T-helper 17 cell (primary cell): ENCODE measurements at regions not wholly inside any gene's neighbourhood (a gene's known extent, or its start where the extent isn't known, plus 50 kb on each side); places are given as distances from the start of the nearest gene placed in this dataset.
"Not testable (repeated sequence)": the region's sequence is repeated elsewhere in the genome, so short reads cannot be mapped to it uniquely, and the experiment has no call there.

Experiments
- ATAC-seq: fragments of 150-1000 bp; cut with Tn5 transposase; 2 replicates; pipeline ENCODE4 v1.10.0; 2021; ENCODE audit warnings: mild to moderate bottlenecking, moderate library complexity
- DNase-seq, 3 donors: peaks; one replicate each; pipeline versions ENCODE4 v3.0.0 to v3.0.0-alpha.2; 2020 to 2021
- H3K9me3 ChIP-seq: one replicate; pipeline ENCODE4 v1.7.0; 2013; ENCODE audit warnings: low read length, mild to moderate bottlenecking; ENCODE audit not compliant: control insufficient read depth, poor library complexity, severe bottlenecking
- H3K27ac Mint-ChIP-seq: one replicate; pipeline ENCODE4 v1.8.0; 2022; ENCODE audit warnings: mild to moderate bottlenecking, moderate library complexity, mixed read lengths
- H3K27me3 Mint-ChIP-seq: one replicate; pipeline ENCODE4 v1.8.0; 2022; ENCODE audit warnings: mixed read lengths
- H3K36me3 Mint-ChIP-seq: one replicate; pipeline ENCODE4 v1.8.0; 2022; ENCODE audit warnings: low read depth, mixed read lengths
- H3K4me1 Mint-ChIP-seq: one replicate; pipeline ENCODE4 v1.8.0; 2022; ENCODE audit warnings: mild to moderate bottlenecking, mixed read lengths
- H3K4me3 Mint-ChIP-seq: one replicate; pipeline ENCODE4 v1.8.0; 2022; ENCODE audit warnings: mild to moderate bottlenecking, moderate library complexity, mixed read lengths

DNA sequence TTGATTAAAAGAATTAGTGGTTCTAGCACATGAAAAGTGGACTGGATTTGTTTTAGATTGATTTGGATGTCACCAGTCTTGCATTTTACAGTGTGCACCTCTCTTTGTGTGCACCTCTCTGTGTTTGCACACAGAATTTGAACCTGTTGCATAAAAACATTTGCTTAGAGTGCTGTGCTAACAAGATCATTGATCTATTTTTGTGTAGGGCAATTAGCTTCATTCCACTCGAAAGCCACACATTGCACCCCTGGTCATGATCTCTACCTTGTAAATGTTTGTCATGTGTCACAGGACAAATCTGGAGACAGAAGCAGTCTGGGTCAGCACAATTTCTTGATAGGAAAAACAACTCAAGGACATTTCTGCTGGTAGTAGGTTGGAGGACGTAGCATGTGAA lies 258.7 kb upstream of the LINC00305 start:
- H3K9me3 ChIP-seq, result no peaks in the 10 kb centered on the region
- H3K27me3 Mint-ChIP-seq, result no peaks in the 10 kb centered on the region
- no peak overlapping the region for H3K4me3 Mint-ChIP-seq
- ATAC-seq (no peak), DNase-seq (no peak)
- no peaks in the 10 kb centered on the region for H3K4me1 Mint-ChIP-seq
- no peaks in the 10 kb centered on the region for H3K36me3 Mint-ChIP-seq
- H3K27ac Mint-ChIP-seq, result no peak overlapping the region

DNA sequence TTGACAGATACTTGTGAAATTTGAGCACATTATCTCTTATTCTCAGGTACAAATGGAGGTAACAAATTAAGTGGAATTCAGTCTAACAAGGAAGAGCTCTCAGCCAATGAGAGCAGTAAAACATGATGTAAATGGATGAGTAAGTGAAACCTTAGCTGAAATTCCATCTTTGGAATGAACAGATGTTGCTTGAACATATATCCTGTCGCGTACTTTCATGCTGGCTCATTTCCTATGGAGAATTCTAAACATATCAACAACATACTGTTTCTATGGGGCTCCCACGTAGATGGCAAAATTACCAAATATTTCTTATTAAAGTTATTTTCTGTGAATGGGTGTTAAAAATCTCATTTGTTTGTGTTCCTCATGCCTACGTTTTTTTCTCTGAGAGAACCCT lies 256.3 kb upstream of the LINC00305 start:
- no peak for ATAC-seq
- no peak for DNase-seq
- H3K36me3 Mint-ChIP-seq, result no peaks in the 10 kb centered on the region
- H3K4me1 Mint-ChIP-seq, result no peaks in the 10 kb centered on the region
- no peaks in the 10 kb centered on the region for H3K27me3 Mint-ChIP-seq
- H3K9me3 ChIP-seq, result no peaks in the 10 kb centered on the region
- H3K4me3 Mint-ChIP-seq, result no peak overlapping the region
- H3K27ac Mint-ChIP-seq, result no peak overlapping the region

DNA sequence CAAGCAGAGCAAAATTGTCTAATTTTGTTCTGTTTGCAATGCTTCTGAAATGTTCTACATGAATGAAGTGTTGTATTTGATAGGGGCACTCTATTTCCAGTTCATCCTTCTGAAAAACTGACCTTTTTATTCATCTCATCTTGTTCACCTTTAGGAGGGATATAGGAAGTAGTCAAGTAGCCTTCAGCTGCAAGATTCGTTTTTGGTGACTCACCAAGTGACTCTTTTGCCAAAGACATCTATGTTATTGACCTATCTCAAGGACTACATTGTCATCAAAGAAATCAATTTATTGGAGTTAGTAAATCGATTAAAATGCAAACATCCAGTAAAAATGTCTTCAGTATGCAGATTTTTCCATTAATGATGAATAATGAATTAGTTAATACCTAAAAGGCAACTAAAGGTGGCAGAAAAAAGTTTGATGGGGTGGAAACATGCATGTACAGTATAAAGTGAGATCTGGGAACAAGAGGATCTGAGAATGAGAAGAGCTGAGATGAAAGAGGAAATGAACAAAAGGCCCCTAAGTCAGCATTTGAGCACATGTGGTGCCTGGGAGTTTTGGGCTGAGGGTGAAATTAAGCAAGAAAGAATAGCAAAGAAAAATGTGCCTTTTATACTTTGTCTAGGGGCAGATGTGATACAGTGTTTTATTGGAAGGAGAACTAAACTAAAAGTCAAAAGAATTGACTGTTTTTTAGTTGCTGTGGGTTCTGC lies 255.1 kb upstream of the LINC00305 start:
- Mint-ChIP-seq H3K27me3 (no peaks in the 10 kb centered on the region), H3K4me3 (no peak overlapping the region), H3K4me1 (no peaks in the 10 kb centered on the region), H3K36me3 (no peaks in the 10 kb centered on the region), H3K27ac (no peak overlapping the region)
- DNase-seq, result no peak
- no peaks in the 10 kb centered on the region for H3K9me3 ChIP-seq
- ATAC-seq, result no peak

DNA sequence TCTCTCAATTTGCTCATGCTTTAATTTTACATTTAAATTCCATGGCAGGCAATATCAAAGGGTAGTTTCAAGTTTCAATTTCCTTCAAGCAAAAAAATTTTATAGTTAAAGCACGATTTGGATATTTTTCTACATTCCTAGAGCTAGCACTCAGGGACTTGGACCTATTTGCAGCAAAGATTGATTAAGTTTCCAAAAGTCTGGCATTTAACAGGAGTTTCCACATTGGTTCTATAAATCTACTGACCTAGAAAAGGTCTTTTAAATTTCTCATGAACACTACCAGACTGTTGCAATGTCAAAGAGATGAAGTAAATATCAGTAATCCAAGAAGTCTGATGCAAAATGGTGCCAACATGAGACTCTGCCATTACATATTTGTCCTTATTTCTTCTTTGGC lies 253.7 kb upstream of the LINC00305 start:
- no peak overlapping the region for H3K27ac Mint-ChIP-seq
- no peaks in the 10 kb centered on the region for H3K9me3 ChIP-seq
- ATAC-seq (no peak), DNase-seq (no peak)
- H3K4me3 Mint-ChIP-seq, result no peak overlapping the region
- no peaks in the 10 kb centered on the region for H3K36me3 Mint-ChIP-seq
- H3K27me3 Mint-ChIP-seq, result no peaks in the 10 kb centered on the region
- H3K4me1 Mint-ChIP-seq, result no peaks in the 10 kb centered on the region

DNA sequence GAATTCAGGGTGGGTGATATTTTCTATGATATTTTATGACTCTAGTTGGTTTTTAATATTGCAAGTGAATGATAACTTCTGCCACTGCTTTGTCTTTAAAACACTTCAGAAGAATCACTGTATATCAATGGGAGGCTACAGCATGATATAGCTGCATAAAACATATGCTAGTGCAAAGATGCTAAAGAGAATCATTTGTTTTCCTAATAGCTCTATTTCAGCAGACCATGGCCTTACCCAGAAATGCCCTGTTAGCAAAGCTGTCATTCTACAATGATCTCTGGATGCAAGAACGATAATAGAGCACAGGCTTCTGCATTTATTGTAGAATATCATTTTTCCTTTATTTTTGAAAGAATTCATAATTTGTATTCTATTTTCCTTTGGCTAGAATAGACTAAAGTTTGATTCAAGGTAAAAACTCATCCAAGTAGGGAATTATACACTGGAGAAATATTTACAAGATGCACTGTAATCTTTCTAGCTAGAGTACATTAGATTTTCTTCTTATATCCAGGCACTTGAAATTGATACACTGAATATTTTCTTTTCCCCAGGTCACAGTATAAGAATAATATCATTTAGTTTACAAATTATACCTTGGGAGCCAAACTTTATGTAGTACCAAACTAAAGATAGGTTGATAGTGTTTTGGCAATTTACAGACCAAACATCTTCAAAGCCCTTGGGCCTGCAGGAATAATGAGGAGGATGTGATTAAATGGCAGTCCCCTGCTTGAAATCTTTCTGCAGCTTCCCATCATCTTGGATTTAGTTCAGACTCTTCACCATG lies 252.6 kb upstream of the LINC00305 start:
- no peak for DNase-seq
- Mint-ChIP-seq H3K27ac (no peak overlapping the region), H3K36me3 (no peaks in the 10 kb centered on the region), H3K27me3 (no peaks in the 10 kb centered on the region), H3K4me3 (no peak overlapping the region), H3K4me1 (no peaks in the 10 kb centered on the region)
- ATAC-seq, result no peak
- no peaks in the 10 kb centered on the region for H3K9me3 ChIP-seq

DNA sequence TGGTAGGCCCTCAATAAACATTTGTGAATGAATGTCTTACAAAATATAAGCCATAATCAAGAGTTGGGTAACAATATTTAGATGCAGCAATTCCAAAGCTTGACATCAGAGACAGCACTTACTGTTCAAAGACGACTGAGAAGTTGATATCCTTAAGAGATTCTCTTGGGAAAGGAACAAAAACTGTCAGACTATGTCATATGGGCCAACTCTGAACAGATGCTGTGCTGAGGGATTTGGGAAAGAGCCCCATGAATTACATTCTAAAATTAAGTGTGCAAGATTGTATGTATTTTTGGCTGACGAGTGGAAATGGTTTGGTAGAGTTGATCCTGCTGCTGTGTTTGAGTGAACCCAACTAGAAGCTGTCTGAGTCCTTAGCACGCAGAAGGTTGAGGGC lies 250.7 kb upstream of the LINC00305 start:
- Mint-ChIP-seq H3K27ac (no peak overlapping the region), H3K4me1 (no peaks in the 10 kb centered on the region), H3K4me3 (no peak overlapping the region), H3K27me3 (no peaks in the 10 kb centered on the region), H3K36me3 (no peaks in the 10 kb centered on the region)
- H3K9me3 ChIP-seq, result no peaks in the 10 kb centered on the region
- no peak for DNase-seq
- ATAC-seq, result no peak

DNA sequence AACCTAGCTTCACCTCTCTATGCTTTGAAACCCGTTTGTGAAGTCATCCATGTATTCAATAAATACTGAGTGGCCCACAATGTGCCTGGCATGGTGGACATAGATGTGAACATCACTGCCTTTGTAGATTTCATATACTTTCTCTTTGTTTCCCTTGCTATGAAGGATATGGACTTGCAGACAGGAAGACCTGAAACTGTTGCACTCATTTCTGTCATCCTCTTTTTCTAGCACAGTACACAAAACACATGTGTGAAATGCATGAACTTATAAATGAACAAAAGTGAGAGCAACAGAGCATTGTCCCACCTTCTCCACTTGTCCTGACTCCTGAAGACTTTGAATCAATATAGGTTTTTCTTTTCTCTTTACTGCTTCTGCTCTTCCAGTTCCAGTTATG lies 249.4 kb upstream of the LINC00305 start:
- Mint-ChIP-seq H3K4me3 (no peak overlapping the region), H3K4me1 (no peaks in the 10 kb centered on the region), H3K36me3 (no peaks in the 10 kb centered on the region), H3K27ac (no peak overlapping the region), H3K27me3 (no peaks in the 10 kb centered on the region)
- H3K9me3 ChIP-seq, result no peaks in the 10 kb centered on the region
- DNase-seq, result no peak
- no peak for ATAC-seq

DNA sequence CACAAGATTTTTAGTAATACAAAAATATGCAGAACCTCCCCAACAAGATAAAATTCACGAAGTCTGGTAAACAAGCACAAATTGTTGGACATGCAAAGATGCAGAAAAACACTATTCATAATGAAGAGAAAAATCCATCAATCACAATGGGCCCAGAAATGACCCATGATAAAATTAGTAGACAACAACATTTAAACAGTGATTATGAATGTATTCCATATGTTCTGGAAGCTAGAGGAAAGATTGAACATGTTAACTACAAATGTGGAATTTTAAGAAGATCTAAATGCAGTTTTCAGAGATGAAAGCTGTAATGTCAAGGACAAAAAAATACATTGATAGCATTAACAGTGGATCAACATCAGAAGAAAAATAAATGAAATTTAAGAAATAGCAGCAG lies 243.3 kb upstream of the LINC00305 start:
- no peaks in the 10 kb centered on the region for H3K9me3 ChIP-seq
- H3K4me3 Mint-ChIP-seq, result no peak overlapping the region
- DNase-seq (no peak), ATAC-seq (no peak)
- H3K36me3 Mint-ChIP-seq, result no peaks in the 10 kb centered on the region
- no peak overlapping the region for H3K27ac Mint-ChIP-seq
- no peaks in the 10 kb centered on the region for H3K4me1 Mint-ChIP-seq
- H3K27me3 Mint-ChIP-seq, result no peaks in the 10 kb centered on the region

DNA sequence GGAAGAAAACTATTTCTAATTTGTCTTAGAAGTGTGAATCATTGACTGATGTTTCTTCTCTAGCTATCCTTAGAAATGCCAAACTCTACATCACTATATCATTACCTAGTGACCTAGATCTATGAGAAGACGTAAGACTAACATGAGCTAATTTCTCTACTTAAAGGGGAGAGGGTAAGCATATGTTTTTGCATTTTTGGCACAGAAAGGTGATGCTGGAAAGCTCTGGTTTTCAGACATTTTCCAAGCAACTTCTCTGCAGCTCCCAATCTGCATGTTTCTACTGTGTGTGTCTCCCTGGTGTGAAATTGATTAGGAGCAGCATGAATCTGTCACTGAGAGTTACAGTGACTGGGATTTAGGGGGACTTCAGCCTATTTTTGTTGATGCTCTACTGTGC lies 235.2 kb upstream of the LINC00305 start:
- Mint-ChIP-seq H3K4me3 (no peak overlapping the region), H3K4me1 (no peaks in the 10 kb centered on the region), H3K27me3 (no peaks in the 10 kb centered on the region), H3K36me3 (no peaks in the 10 kb centered on the region), H3K27ac (no peak overlapping the region)
- DNase-seq, result no peak
- no peaks in the 10 kb centered on the region for H3K9me3 ChIP-seq
- no peak for ATAC-seq

DNA sequence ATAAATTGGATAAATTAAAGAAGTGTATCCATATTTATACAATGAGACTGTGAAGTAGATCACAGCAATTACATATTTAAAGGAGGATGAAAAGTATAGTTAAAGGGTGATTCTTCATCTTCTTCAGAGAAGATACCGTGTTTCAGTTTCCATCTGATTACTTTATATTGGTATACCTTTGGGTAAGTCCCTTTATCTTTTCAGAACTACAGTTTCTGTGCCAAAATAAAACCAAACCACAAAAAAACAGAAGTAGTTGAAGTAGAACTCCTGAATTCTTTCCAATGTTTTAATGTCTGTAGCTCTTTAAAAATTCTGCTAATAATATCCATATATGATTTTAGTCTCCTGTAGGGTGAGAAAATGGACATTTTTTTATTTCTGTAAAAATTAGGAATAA lies 231.2 kb upstream of the LINC00305 start:
- H3K4me3 Mint-ChIP-seq, result no peak overlapping the region
- H3K4me1 Mint-ChIP-seq, result no peaks in the 10 kb centered on the region
- no peaks in the 10 kb centered on the region for H3K9me3 ChIP-seq
- H3K36me3 Mint-ChIP-seq, result no peaks in the 10 kb centered on the region
- DNase-seq, result no peak
- no peaks in the 10 kb centered on the region for H3K27me3 Mint-ChIP-seq
- H3K27ac Mint-ChIP-seq, result no peak overlapping the region
- peak; percentile 20 for ATAC-seq

DNA sequence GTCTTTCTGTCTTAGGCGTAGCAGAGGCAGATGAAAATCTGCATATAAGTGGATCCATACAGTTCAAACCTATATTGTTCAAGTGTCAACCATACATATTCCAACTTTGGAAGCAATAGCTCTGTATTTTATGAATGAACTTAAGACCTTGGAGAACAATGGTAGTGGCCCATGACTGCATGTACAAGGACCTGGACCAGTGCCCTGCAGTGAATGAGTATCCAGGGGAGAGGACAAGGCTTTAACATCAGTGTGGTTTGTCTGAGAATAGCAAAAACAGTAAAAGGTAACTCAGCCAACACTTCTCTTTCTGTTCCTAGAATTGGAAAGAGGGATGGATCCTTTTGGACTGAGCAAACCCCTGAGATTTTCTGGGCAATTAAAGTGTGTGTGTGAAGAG lies 230.8 kb upstream of the LINC00305 start:
- ATAC-seq (no peak), DNase-seq (no peak)
- no peaks in the 10 kb centered on the region for H3K9me3 ChIP-seq
- Mint-ChIP-seq H3K4me1 (no peaks in the 10 kb centered on the region), H3K27me3 (no peaks in the 10 kb centered on the region), H3K4me3 (no peak overlapping the region), H3K36me3 (no peaks in the 10 kb centered on the region), H3K27ac (no peak overlapping the region)

DNA sequence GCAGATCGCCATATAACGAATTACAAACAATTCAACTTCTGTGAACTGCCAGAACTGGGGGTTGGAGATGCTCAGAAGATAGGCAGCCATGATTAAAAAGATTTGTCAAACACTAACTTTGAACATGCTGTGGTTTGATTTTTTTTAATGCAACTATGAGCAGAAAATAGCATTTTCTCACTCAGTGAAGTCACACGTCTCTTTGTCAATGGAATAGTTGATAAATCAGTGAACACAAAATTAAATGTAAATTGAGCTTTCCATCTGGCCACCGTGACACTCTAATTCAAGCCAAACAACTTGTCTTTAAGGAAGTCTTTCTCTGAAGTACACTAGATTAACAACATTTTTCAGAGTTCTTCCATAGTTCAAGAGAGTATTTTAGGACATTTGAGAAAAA lies 228.6 kb upstream of the LINC00305 start:
- no peaks in the 10 kb centered on the region for H3K36me3 Mint-ChIP-seq
- H3K9me3 ChIP-seq, result no peaks in the 10 kb centered on the region
- DNase-seq (no peak), ATAC-seq (no peak)
- H3K27me3 Mint-ChIP-seq, result no peaks in the 10 kb centered on the region
- H3K27ac Mint-ChIP-seq, result no peak overlapping the region
- H3K4me3 Mint-ChIP-seq, result no peak overlapping the region
- H3K4me1 Mint-ChIP-seq, result no peaks in the 10 kb centered on the region

DNA sequence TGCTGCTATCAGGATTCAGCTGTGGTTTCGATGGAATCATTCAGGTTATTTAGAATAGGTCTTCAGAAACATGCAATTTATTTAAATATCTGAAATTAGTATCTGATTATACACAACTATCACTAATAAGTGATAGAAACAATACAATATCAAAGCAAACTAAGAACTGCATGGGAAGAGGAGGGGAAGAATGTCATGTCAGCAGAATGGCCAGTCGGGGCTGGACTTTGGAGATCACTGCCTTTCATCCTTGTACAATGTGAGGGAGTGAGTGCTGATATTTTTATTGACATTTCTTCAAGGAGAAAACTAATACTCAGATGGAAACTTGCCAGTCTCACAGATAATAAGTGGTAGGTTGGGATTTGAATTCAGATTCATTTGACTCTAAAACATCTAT lies 224.0 kb upstream of the LINC00305 start:
- Mint-ChIP-seq H3K4me1 (no peaks in the 10 kb centered on the region), H3K27ac (no peak overlapping the region), H3K4me3 (no peak overlapping the region), H3K27me3 (no peaks in the 10 kb centered on the region), H3K36me3 (no peaks in the 10 kb centered on the region)
- ATAC-seq (no peak), DNase-seq (no peak)
- no peaks in the 10 kb centered on the region for H3K9me3 ChIP-seq

DNA sequence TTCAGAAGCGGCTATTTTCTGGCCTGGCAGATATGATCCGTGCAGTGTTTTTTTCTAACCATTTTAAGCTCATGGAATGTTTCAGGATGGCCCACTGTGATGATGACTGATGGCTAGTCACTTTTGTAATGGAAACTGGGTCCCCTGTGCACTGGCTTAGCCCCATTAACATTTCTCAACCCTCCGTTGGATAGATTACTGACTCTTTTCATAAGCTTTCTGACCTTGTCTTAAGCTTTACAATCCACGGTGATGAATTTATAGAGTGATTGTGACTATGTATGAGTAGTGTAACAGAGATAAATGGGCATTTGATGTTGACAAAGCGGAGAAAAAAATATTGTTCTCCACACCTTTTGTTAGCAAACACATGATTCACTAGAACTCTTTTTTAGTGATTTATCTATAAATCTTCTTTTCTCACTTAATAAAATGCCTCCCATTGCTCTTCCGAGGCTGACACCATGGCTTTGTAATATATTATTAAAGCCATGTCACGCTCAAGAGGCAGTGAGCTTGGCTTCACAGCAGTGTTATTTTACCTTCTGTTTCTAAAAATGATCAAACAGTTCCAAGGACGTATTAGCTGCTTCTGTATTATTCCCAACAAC lies 221.0 kb upstream of the LINC00305 start:
- ATAC-seq, DNase-seq, H3K36me3 Mint-ChIP-seq, H3K27ac Mint-ChIP-seq, H3K4me3 Mint-ChIP-seq, H3K9me3 ChIP-seq, H3K27me3 Mint-ChIP-seq, H3K4me1 Mint-ChIP-seq: not testable (repeated sequence)
